ENCODE measurements at regions not wholly inside any gene's neighbourhood (a gene's known extent, or its start where the extent isn't known, plus 50 kb on each side); places are given as distances from the start of the nearest gene placed in this dataset.

- DNase-seq (ENCODE audit: low spot score) = no peak
- in situ Hi-C loops (cut with MboI; ENCODE audit: low pct_unique_long_range_greater_than_20kb, low sequenced_read_pairs, unreplicated experiment) = no loop called here
- no peak for TF ChIP-seq CTCF (IDR thresholded peaks at IDR 0.05; ENCODE audit: extremely low read depth, insufficient read depth, missing control alignments)
Measured at GRCh38 chr9:108277216-108277615, 578.6 kb downstream of the ACTL7B start.

GRCh38 chr9:108275906-108276305, 579.9 kb downstream of the ACTL7B start:
- TF ChIP-seq CTCF (IDR thresholded peaks at IDR 0.05; ENCODE audit: extremely low read depth, insufficient read depth, missing control alignments) = no peak
- no peak for DNase-seq (ENCODE audit: low spot score)
- in situ Hi-C loops (cut with MboI; ENCODE audit: low pct_unique_long_range_greater_than_20kb, low sequenced_read_pairs, unreplicated experiment) = no loop called here

- in situ Hi-C loops (cut with MboI; ENCODE audit: low pct_unique_long_range_greater_than_20kb, low sequenced_read_pairs, unreplicated experiment) = no loop called here
- TF ChIP-seq CTCF (IDR thresholded peaks at IDR 0.05; ENCODE audit: extremely low read depth, insufficient read depth, missing control alignments) = no peak
- DNase-seq (ENCODE audit: low spot score) = no peak
Measured at GRCh38 chr9:108274971-108275370, 580.8 kb downstream of the ACTL7B start.

GRCh38 chr9:108273988-108274387, 581.8 kb downstream of the ACTL7B start:
- no peak for DNase-seq (ENCODE audit: low spot score)
- in situ Hi-C loops (cut with MboI; ENCODE audit: low pct_unique_long_range_greater_than_20kb, low sequenced_read_pairs, unreplicated experiment) = no loop called here
- no peak for TF ChIP-seq CTCF (IDR thresholded peaks at IDR 0.05; ENCODE audit: extremely low read depth, insufficient read depth, missing control alignments)

- in situ Hi-C loops (cut with MboI; ENCODE audit: low pct_unique_long_range_greater_than_20kb, low sequenced_read_pairs, unreplicated experiment) = no loop called here
- DNase-seq (ENCODE audit: low spot score) = no peak
- TF ChIP-seq CTCF (IDR thresholded peaks at IDR 0.05; ENCODE audit: extremely low read depth, insufficient read depth, missing control alignments) = peak; percentile 46
Measured at GRCh38 chr9:108272349-108272899, 583.4 kb downstream of the ACTL7B start.

- in situ Hi-C loops (cut with MboI; ENCODE audit: low pct_unique_long_range_greater_than_20kb, low sequenced_read_pairs, unreplicated experiment) = no loop called here
- no peak for TF ChIP-seq CTCF (IDR thresholded peaks at IDR 0.05; ENCODE audit: extremely low read depth, insufficient read depth, missing control alignments)
- no peak for DNase-seq (ENCODE audit: low spot score)
Measured at GRCh38 chr9:108271646-108272348, 584.0 kb downstream of the ACTL7B start.
